Endothelial cell of umbilical vein (primary cell): ENCODE measurements at regions not wholly inside any gene's neighbourhood (a gene's known extent, or its start where the extent isn't known, plus 50 kb on each side); places are given as distances from the start of the nearest gene placed in this dataset.

ENCODE experiments used
- BruUV-seq: library from RNA; stranded (reverse); fragments of 400-500 nt; replicated peaks from 2 replicates; lab custom pipeline; 2021; lab: Mats Ljungman, UMichigan
- CTCF ChIA-PET: fragments of 300-600, 350-600 bp; sonication (Branson Sonifier 250); formaldehyde crosslinking; loops from one replicate; lab custom pipeline; 2021; ENCODE audit warnings: antibody characterized with exemption, inconsistent platforms; lab: Charles Lee
- POLR2A ChIA-PET: fragments of 300-600, 350-600 bp; sonication (Branson Sonifier 250); formaldehyde crosslinking; loops from one replicate; lab custom pipeline; 2021; ENCODE audit warnings: antibody characterized with exemption, inconsistent platforms; lab: Charles Lee
- DNase-seq: peaks from one replicate; pipeline ENCODE4 v3.0.0-alpha.2; 2011; ENCODE audit warnings: low read depth, low spot score
- FAIRE-seq: peaks from 2 replicates; lab custom pipeline; 2011; peaks lifted over from hg19 to GRCh38; lab: Jason Lieb, UNC
- H2AFZ ChIP-seq: 2 replicates; pipeline ENCODE4 v1.6.0; 2012; ENCODE audit warnings: low read depth, low read length, control low read depth, inconsistent platforms
- H3K27ac ChIP-seq: 2 replicates; pipeline ENCODE4 v1.5.1; 2011; ENCODE audit warnings: low read depth, mild to moderate bottlenecking, control low read depth, low read length, moderate library complexity; ENCODE audit not compliant: insufficient read depth
- H3K27me3 ChIP-seq, 2 experiments: 2 replicates each; pipeline versions ENCODE4 v1.6.0 to v1.6.1; 2011; ENCODE audit warnings: low read length in 2 of 2, mixed read lengths in 1 of 2; ENCODE audit not compliant: control insufficient read depth in 2 of 2, insufficient read depth in 2 of 2
- H3K36me3 ChIP-seq, 2 experiments: 2 replicates in 1 of 2; 3 replicates in 1 of 2; pipeline ENCODE4 v1.5.1; 2011; ENCODE audit warnings: low read length in 2 of 2, mild to moderate bottlenecking in 1 of 2, moderate library complexity in 1 of 2; ENCODE audit not compliant: control insufficient read depth in 2 of 2, insufficient read depth in 2 of 2; ENCODE audit errors: extremely low read depth in 1 of 2
- H3K4me1 ChIP-seq: 3 replicates; pipeline ENCODE4 v1.5.1; 2011; ENCODE audit warnings: mild to moderate bottlenecking, low read length; ENCODE audit not compliant: control insufficient read depth, insufficient read depth; ENCODE audit errors: extremely low read depth
- H3K4me2 ChIP-seq: 2 replicates; pipeline ENCODE4 v1.6.1; 2011; ENCODE audit warnings: low read length, control low read depth, mixed read lengths; ENCODE audit not compliant: insufficient read depth
- H3K4me3 ChIP-seq, 3 experiments: fragments of 200-600 bp in 1 of 3; sonication (generic), shearing (Covaris generic) in 1 of 3; replicated peaks in 1 of 3; 2 replicates each; pipeline ENCODE4 v1.5.1; 2011 to 2016; ENCODE audit warnings: control low read depth in 3 of 3, low read length in 3 of 3, mild to moderate bottlenecking in 2 of 3, inconsistent platforms in 1 of 3, low read depth in 1 of 3, moderate library complexity in 1 of 3; ENCODE audit not compliant: insufficient read depth in 1 of 3
- H3K79me2 ChIP-seq: 2 replicates; pipeline ENCODE4 v1.6.0; 2012; ENCODE audit warnings: low read length, inconsistent platforms; ENCODE audit not compliant: control insufficient read depth, insufficient read depth
- H3K9ac ChIP-seq: replicated peaks from 2 replicates; pipeline ENCODE3; 2011; ENCODE audit warnings: low read length, control low read depth; ENCODE audit not compliant: insufficient read depth; ENCODE audit errors: extremely low read depth
- H3K9me1 ChIP-seq: replicated peaks from 3 replicates; pipeline ENCODE4 v1.6.0; 2011; ENCODE audit warnings: mild to moderate bottlenecking, low read length; ENCODE audit not compliant: control insufficient read depth, insufficient read depth; ENCODE audit errors: extremely low read depth
- H3K9me3 ChIP-seq: replicated peaks from 2 replicates; pipeline ENCODE4 v1.5.1; 2012; ENCODE audit warnings: low read length, inconsistent platforms; ENCODE audit not compliant: control insufficient read depth, insufficient read depth
- H4K20me1 ChIP-seq: replicated peaks from 2 replicates; pipeline ENCODE3; 2011; ENCODE audit warnings: mild to moderate bottlenecking, low read length; ENCODE audit not compliant: control insufficient read depth, insufficient read depth; ENCODE audit errors: extremely low read depth
- EZH2 ChIP-seq: IDR thresholded peaks from 2 replicates; pipeline ENCODE4 v1.6.1; 2012; ENCODE audit warnings: borderline replicate concordance, low read depth, mild to moderate bottlenecking, moderate library complexity, low read length, inconsistent platforms; ENCODE audit not compliant: severe bottlenecking
- FOS ChIP-seq: IDR thresholded peaks from 2 replicates; pipeline ENCODE4 v1.6.1; 2011; ENCODE audit warnings: mild to moderate bottlenecking, low read length, moderate library complexity, borderline replicate concordance; ENCODE audit not compliant: insufficient read depth
- GATA2 ChIP-seq: IDR thresholded peaks from 2 replicates; pipeline ENCODE4 v1.7.0; 2011; ENCODE audit warnings: low read depth, mild to moderate bottlenecking, moderate library complexity, mixed read lengths, low read length; ENCODE audit not compliant: insufficient read length, insufficient read depth
- JUN ChIP-seq: IDR thresholded peaks from 2 replicates; pipeline ENCODE4 v1.6.1; 2011; ENCODE audit warnings: borderline replicate concordance, low read depth; ENCODE audit not compliant: insufficient read length, insufficient read depth
- MYC ChIP-seq: IDR thresholded peaks from one replicate; pipeline ENCODE4 v1.6.1; 2011; ENCODE audit warnings: mild to moderate bottlenecking, low read depth, low read length
- POLR2A ChIP-seq: IDR thresholded peaks from 2 replicates; pipeline ENCODE4 v1.6.1; 2012; ENCODE audit warnings: low read depth, mild to moderate bottlenecking, control low read depth, low read length
- POLR2AphosphoS5 ChIP-seq: IDR thresholded peaks from 2 replicates; pipeline ENCODE4 v1.6.1; 2012; ENCODE audit warnings: low read depth, mild to moderate bottlenecking, control low read depth, low read length, moderate library complexity; ENCODE audit not compliant: insufficient read depth
- dilution Hi-C: fragments of 300-500 bp; cut with MboI; formaldehyde crosslinking; loops from one replicate; pipeline ENCODE4 v1.15.0; 2019; ENCODE audit warnings: low sequenced_read_pairs; ENCODE audit not compliant: extremely low pct_ligation_motif_present
- intact Hi-C: fragments of 100-400 bp; cut with micrococcal nuclease; formaldehyde crosslinking; loops from one replicate; pipeline ENCODE4 v1.10.0; 2022
- TF ChIP-seq, protein P1 (sequence below), 2 donors: IDR thresholded peaks; 1 replicate in 1 of 2; 2 replicates in 1 of 2; pipeline ENCODE4 v1.5.1; 2011; ENCODE audit warnings: low read length in 2 of 2, mild to moderate bottlenecking in 2 of 2, moderate library complexity in 2 of 2, control low read depth in 1 of 2, inconsistent platforms in 1 of 2, low read depth in 1 of 2; ENCODE audit not compliant: insufficient read depth in 1 of 2; ENCODE audit errors: extremely low read depth in 1 of 2
- TF ChIP-seq, protein P2 (sequence below): IDR thresholded peaks from 2 replicates; pipeline ENCODE4 v1.6.1; 2011; ENCODE audit not compliant: insufficient read depth, insufficient read length

GRCh38 chr5:82381591-82381990 lies 103.4 kb upstream of the RPS23 start:
- H3K4me1 ChIP-seq, result peaks cover 4% of the 10 kb centered on the region
- dilution Hi-C loops, result no loop called here
- H3K79me2 ChIP-seq, result no peaks in the 10 kb centered on the region
- H3K9me3 ChIP-seq, result no peaks in the 10 kb centered on the region
- no peak overlapping the region for H3K9ac ChIP-seq
- no peaks in the 10 kb centered on the region for H3K9me1 ChIP-seq
- no peaks in the 10 kb centered on the region for H4K20me1 ChIP-seq
- POLR2A ChIA-PET, result no interaction called here
- TF ChIP-seq MYC (no peak), JUN (no peak), POLR2AphosphoS5 (no peak), EZH2 (no peak), GATA2 (no peak), FOS (no peak), POLR2A (no peak)
- TF ChIP-seq, protein P1, sequence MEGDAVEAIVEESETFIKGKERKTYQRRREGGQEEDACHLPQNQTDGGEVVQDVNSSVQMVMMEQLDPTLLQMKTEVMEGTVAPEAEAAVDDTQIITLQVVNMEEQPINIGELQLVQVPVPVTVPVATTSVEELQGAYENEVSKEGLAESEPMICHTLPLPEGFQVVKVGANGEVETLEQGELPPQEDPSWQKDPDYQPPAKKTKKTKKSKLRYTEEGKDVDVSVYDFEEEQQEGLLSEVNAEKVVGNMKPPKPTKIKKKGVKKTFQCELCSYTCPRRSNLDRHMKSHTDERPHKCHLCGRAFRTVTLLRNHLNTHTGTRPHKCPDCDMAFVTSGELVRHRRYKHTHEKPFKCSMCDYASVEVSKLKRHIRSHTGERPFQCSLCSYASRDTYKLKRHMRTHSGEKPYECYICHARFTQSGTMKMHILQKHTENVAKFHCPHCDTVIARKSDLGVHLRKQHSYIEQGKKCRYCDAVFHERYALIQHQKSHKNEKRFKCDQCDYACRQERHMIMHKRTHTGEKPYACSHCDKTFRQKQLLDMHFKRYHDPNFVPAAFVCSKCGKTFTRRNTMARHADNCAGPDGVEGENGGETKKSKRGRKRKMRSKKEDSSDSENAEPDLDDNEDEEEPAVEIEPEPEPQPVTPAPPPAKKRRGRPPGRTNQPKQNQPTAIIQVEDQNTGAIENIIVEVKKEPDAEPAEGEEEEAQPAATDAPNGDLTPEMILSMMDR (IDR thresholded peaks at IDR 0.05; ENCODE audit: extremely low read depth in 1 of 2, insufficient read depth in 1 of 2, low read depth in 1 of 2, low read length in 2 of 2), result no peak
- TF ChIP-seq, protein P2, sequence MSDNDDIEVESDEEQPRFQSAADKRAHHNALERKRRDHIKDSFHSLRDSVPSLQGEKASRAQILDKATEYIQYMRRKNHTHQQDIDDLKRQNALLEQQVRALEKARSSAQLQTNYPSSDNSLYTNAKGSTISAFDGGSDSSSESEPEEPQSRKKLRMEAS, result no peak
- DNase-seq (no peak), FAIRE-seq (no peak)
- CTCF ChIA-PET, result no interaction called here
- H3K4me3 ChIP-seq, result no peak overlapping the region
- intact Hi-C loops, result no loop called here
- H3K27me3 ChIP-seq, result no peaks in the 10 kb centered on the region
- no peak overlapping the region for H2AFZ ChIP-seq
- H3K4me2 ChIP-seq, result no peak overlapping the region
- no peak overlapping the region for H3K27ac ChIP-seq
- no peaks in the 10 kb centered on the region for H3K36me3 ChIP-seq
- BruUV-seq, result no TSS peak
